ENCODE measurements at regions not wholly inside any gene's neighbourhood (a gene's known extent, or its start where the extent isn't known, plus 50 kb on each side); places are given as distances from the start of the nearest gene placed in this dataset.
"Not testable (repeated sequence)": the region's sequence is repeated elsewhere in the genome, so short reads cannot be mapped to it uniquely, and the experiment has no call there.

DNA sequence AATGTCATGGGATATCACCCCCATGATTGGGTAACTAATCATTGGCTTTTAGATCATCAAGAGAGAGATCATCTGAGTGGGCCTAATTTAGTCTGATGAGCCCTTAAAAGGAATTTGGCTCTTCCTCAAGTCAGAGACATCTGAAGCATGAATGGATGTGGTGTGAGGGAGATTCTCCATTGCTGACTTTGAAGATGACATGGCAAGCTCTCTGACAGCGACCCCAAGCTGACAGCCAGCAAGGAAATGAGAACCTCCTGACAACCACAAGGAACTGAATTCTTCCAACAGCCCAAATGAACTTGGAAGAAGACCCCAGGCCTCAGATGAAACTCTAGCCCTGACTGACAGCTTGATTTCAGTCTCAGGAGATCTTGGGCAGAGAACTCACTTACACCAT lies 108.4 kb upstream of the SPATA12 start:
- Histone ChIP-seq H3K9me3 (ENCODE audit: low read length) (no peaks in the 10 kb centered on the region), H3K27ac (ENCODE audit: low read length) (no peak overlapping the region), H3K27me3 (ENCODE audit: low read length) (no peaks in the 10 kb centered on the region), H3K9me2 (replicated peaks; ENCODE audit: insufficient read depth, low read length) (no peaks in the 10 kb centered on the region), H3K79me2 (ENCODE audit: low read length) (no peaks in the 10 kb centered on the region), H3K4me1 (ENCODE audit: low read length) (peaks cover 7% of the 10 kb centered on the region), H3K4me2 (ENCODE audit: low read depth, low read length, poor library complexity, severe bottlenecking) (no peak overlapping the region), H2AFZ (ENCODE audit: low read length) (no peak overlapping the region), H3K36me3 (ENCODE audit: insufficient read depth, low read length) (no peaks in the 10 kb centered on the region), H3K9ac (ENCODE audit: low read length) (no peak overlapping the region), H3K4me3 (ENCODE audit: low read length) (no peak overlapping the region), H4K20me1 (ENCODE audit: insufficient read depth, low read depth, low read length) (no peaks in the 10 kb centered on the region)
- no peak for DNase-seq

DNA sequence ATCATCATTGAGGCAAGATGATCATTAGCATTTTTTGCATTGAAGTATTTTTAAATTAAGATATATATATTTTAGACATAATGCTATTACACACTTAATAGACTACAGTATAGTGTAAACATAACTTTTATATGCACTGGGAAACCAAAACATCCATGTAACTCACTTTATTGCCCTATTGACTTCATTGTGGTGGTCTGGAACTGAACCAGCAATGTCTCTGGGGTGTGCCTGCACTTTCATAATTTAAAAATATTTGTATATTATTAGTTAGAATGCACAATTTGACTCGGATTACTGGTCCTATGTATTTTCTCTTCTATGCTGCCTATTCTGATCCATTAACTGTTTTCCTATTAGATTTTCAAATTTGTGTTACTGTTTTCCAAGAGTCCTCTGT lies 109.1 kb upstream of the SPATA12 start:
- Histone ChIP-seq H3K36me3 (ENCODE audit: insufficient read depth, low read length) (no peaks in the 10 kb centered on the region), H3K4me3 (ENCODE audit: low read length) (no peak overlapping the region), H4K20me1 (ENCODE audit: insufficient read depth, low read depth, low read length) (no peaks in the 10 kb centered on the region), H2AFZ (ENCODE audit: low read length) (no peak overlapping the region), H3K4me1 (ENCODE audit: low read length) (peaks cover 7% of the 10 kb centered on the region), H3K9ac (ENCODE audit: low read length) (no peak overlapping the region), H3K27me3 (ENCODE audit: low read length) (no peaks in the 10 kb centered on the region), H3K9me2 (replicated peaks; ENCODE audit: insufficient read depth, low read length) (no peaks in the 10 kb centered on the region), H3K4me2 (ENCODE audit: low read depth, low read length, poor library complexity, severe bottlenecking) (no peak overlapping the region), H3K9me3 (ENCODE audit: low read length) (no peaks in the 10 kb centered on the region), H3K27ac (ENCODE audit: low read length) (no peak overlapping the region), H3K79me2 (ENCODE audit: low read length) (no peaks in the 10 kb centered on the region)
- no peak for DNase-seq

DNA sequence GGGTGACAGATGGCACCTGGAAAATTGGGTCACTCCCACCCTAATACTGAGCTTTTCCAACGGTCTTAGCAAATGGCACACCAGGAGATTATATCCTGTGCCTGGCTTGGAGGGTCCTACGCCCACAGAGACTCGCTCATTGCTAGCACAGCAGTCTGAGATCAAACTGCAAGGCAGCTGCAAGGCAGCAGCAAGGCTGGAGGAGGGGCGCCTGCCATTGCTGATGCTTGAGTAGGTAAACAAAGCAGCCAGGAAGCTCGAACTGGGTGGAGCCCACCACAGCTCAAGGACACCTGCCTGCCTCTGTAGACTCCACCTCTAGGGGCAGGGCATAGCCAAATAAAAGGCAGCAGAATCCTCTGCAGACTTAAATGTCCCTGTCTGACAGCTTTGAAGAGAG lies 115.1 kb upstream of the SPATA12 start:
- not testable (repeated sequence) for H3K4me2 ChIP-seq (ENCODE audit: low read depth, low read length, poor library complexity, severe bottlenecking); DNase-seq; H3K36me3 ChIP-seq (ENCODE audit: insufficient read depth, low read length)

DNA sequence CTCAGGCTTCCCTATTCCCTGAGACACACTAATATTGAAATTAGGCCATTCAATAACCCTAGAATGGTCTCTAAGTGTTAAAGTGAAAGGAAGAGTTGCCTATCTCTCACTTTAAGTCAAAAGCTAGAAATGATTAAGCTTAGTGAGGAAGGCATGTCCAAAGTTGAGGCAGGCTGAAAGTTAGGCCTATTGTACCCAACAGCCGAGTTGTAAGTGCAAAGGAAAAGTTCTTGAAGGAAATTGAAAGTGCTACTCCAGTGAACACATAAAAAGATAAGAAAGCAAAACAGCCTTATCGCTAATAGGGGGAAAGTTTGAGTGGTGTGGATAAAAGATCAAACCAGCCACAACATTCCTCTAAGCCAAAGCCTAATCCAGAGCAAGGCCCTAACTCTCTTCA lies 117.9 kb upstream of the SPATA12 start:
- Histone ChIP-seq H3K4me3 (ENCODE audit: low read length) (no peak overlapping the region), H3K9me2 (replicated peaks; ENCODE audit: insufficient read depth, low read length) (no peaks in the 10 kb centered on the region), H3K27me3 (ENCODE audit: low read length) (no peaks in the 10 kb centered on the region), H3K27ac (ENCODE audit: low read length) (no peak overlapping the region), H3K79me2 (ENCODE audit: low read length) (no peaks in the 10 kb centered on the region), H3K9me3 (ENCODE audit: low read length) (no peaks in the 10 kb centered on the region), H3K4me1 (ENCODE audit: low read length) (peaks cover 29% of the 10 kb centered on the region), H4K20me1 (ENCODE audit: insufficient read depth, low read depth, low read length) (no peaks in the 10 kb centered on the region), H3K36me3 (ENCODE audit: insufficient read depth, low read length) (no peaks in the 10 kb centered on the region), H3K9ac (ENCODE audit: low read length) (no peak overlapping the region), H2AFZ (ENCODE audit: low read length) (no peak overlapping the region), H3K4me2 (ENCODE audit: low read depth, low read length, poor library complexity, severe bottlenecking) (no peak overlapping the region)
- no peak for DNase-seq

More for the DNA sequence above, 115.1 kb upstream of the SPATA12 start:
- H4K20me1 ChIP-seq (ENCODE audit: insufficient read depth, low read depth, low read length); H3K4me3 ChIP-seq (ENCODE audit: low read length); H3K27me3 ChIP-seq (ENCODE audit: low read length); H3K9me3 ChIP-seq (ENCODE audit: low read length); H3K27ac ChIP-seq (ENCODE audit: low read length); H3K9ac ChIP-seq (ENCODE audit: low read length); H2AFZ ChIP-seq (ENCODE audit: low read length); H3K9me2 ChIP-seq (replicated peaks; ENCODE audit: insufficient read depth, low read length); H3K79me2 ChIP-seq (ENCODE audit: low read length): not testable (repeated sequence)
- H3K4me1 ChIP-seq (ENCODE audit: low read length) = peaks cover 14% of the 10 kb centered on the region

DNA sequence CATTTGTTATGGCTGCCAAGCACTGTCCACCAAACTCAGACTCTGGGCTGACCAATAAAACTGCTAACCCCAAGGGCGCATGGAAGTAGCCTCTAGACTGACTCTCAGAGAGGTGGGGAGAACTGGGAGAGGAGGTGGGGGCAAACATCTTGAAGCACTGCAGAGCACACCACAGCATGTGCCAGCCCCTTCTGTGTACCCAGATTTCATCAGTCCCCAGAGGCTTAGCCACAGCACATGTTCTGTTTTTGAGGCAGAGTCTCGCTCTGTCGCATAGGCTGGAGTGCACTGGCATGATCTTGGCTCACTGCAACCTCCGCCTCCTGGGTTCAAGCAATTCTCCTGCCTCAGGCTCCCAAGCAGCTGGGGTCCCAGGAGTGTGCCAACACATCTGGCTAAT lies 119.5 kb upstream of the SPATA12 start:
- Histone ChIP-seq H3K27me3 (ENCODE audit: low read length) (no peaks in the 10 kb centered on the region), H2AFZ (ENCODE audit: low read length) (no peak overlapping the region), H3K9me3 (ENCODE audit: low read length) (no peaks in the 10 kb centered on the region), H4K20me1 (ENCODE audit: insufficient read depth, low read depth, low read length) (no peaks in the 10 kb centered on the region), H3K79me2 (ENCODE audit: low read length) (no peaks in the 10 kb centered on the region), H3K36me3 (ENCODE audit: insufficient read depth, low read length) (no peaks in the 10 kb centered on the region), H3K4me3 (ENCODE audit: low read length) (no peak overlapping the region), H3K9me2 (replicated peaks; ENCODE audit: insufficient read depth, low read length) (no peaks in the 10 kb centered on the region), H3K4me2 (ENCODE audit: low read depth, low read length, poor library complexity, severe bottlenecking) (no peak overlapping the region), H3K27ac (ENCODE audit: low read length) (no peak overlapping the region), H3K9ac (ENCODE audit: low read length) (no peak overlapping the region), H3K4me1 (ENCODE audit: low read length) (peaks cover 30% of the 10 kb centered on the region)
- DNase-seq = no peak

DNA sequence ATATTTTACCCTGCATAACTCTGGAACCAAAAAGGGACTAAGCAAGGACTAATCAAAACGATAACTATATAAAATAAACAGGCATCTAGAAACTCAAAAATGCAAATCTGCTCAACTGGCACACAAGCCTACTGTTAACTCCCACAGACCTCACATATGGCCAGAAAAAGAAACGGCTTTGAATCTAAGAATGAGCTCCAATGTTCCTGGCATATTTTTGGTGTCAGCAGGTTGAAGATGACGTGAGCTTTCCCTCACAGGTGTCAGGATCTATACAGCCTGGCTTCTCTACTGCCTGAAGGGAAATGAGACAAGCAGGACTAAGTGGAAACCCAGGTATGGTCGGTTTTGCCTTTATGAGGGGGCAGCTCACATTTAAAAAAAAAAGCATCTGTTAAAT lies 120.1 kb upstream of the SPATA12 start:
- H3K4me1 ChIP-seq (ENCODE audit: low read length) = peaks cover 30% of the 10 kb centered on the region
- no peak for DNase-seq

DNA sequence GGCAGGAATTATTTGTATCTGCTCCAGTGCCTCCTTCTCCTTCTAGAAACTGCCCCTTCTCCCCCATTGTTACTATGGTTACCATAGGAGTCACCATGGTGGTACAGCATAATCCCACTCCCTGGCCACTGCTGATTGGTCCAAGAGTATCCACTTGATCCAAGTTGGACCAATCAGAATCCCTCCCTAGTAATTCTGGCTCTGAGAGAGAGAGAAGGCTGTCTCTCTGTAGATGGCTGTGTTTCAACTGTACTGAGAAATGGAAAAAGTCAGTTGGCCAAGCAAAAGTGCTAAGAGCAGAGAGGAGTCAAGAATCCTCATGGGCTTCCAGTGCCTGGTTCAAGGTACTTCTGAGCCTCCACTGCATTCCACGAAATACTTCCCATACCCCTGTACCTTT lies 120.6 kb upstream of the SPATA12 start:
- Histone ChIP-seq H3K4me3 (ENCODE audit: low read length) (no peak overlapping the region), H3K36me3 (ENCODE audit: insufficient read depth, low read length) (no peaks in the 10 kb centered on the region), H3K27me3 (ENCODE audit: low read length) (no peaks in the 10 kb centered on the region), H3K27ac (ENCODE audit: low read length) (no peak overlapping the region), H4K20me1 (ENCODE audit: insufficient read depth, low read depth, low read length) (no peaks in the 10 kb centered on the region), H3K9ac (ENCODE audit: low read length) (no peak overlapping the region), H3K9me3 (ENCODE audit: low read length) (no peaks in the 10 kb centered on the region), H3K9me2 (replicated peaks; ENCODE audit: insufficient read depth, low read length) (no peaks in the 10 kb centered on the region), H3K79me2 (ENCODE audit: low read length) (no peaks in the 10 kb centered on the region), H2AFZ (ENCODE audit: low read length) (no peak overlapping the region), H3K4me1 (ENCODE audit: low read length) (peaks cover 30% of the 10 kb centered on the region), H3K4me2 (ENCODE audit: low read depth, low read length, poor library complexity, severe bottlenecking) (no peak overlapping the region)
- no peak for DNase-seq

More for the DNA sequence above, 120.1 kb upstream of the SPATA12 start:
- no peak overlapping the region for H3K4me2 ChIP-seq (ENCODE audit: low read depth, low read length, poor library complexity, severe bottlenecking)
- H3K27me3 ChIP-seq (ENCODE audit: low read length) = no peaks in the 10 kb centered on the region
- no peak overlapping the region for H2AFZ ChIP-seq (ENCODE audit: low read length)
- no peak overlapping the region for H3K27ac ChIP-seq (ENCODE audit: low read length)
- H4K20me1 ChIP-seq (ENCODE audit: insufficient read depth, low read depth, low read length) = no peaks in the 10 kb centered on the region
- no peak overlapping the region for H3K4me3 ChIP-seq (ENCODE audit: low read length)
- H3K79me2 ChIP-seq (ENCODE audit: low read length) = no peaks in the 10 kb centered on the region
- no peaks in the 10 kb centered on the region for H3K36me3 ChIP-seq (ENCODE audit: insufficient read depth, low read length)
- no peak overlapping the region for H3K9ac ChIP-seq (ENCODE audit: low read length)
- H3K9me3 ChIP-seq (ENCODE audit: low read length) = no peaks in the 10 kb centered on the region
- no peaks in the 10 kb centered on the region for H3K9me2 ChIP-seq (replicated peaks; ENCODE audit: insufficient read depth, low read length)

DNA sequence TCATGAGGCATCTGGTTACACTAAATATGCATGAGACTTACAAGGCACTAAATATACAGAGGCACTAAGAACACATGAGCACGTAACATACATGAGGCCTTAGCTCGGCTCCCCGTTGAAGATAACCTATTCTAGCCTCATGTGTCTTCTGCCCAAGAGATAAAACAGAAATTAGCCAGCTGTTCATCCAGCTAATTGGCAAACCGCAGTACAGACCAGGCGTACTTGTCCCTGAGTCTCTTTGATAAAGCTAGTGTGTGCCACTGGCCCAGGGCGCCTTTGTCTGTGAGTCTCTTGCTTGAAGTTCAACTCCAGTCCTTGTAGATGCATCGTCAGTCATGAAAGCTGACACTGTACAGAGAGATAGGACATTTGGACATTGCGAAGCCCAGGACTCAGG lies 121.9 kb upstream of the SPATA12 start:
- Histone ChIP-seq H3K36me3 (ENCODE audit: insufficient read depth, low read length) (no peaks in the 10 kb centered on the region), H3K9me3 (ENCODE audit: low read length) (no peaks in the 10 kb centered on the region; the same call in 1 of the 2 replicates), H3K4me1 (ENCODE audit: low read length) (peaks cover 30% of the 10 kb centered on the region), H3K4me3 (ENCODE audit: low read length) (no peak overlapping the region), H3K9ac (ENCODE audit: low read length) (no peak overlapping the region), H4K20me1 (ENCODE audit: insufficient read depth, low read depth, low read length) (no peaks in the 10 kb centered on the region), H3K9me2 (replicated peaks; ENCODE audit: insufficient read depth, low read length) (no peaks in the 10 kb centered on the region), H2AFZ (ENCODE audit: low read length) (no peak overlapping the region), H3K27ac (ENCODE audit: low read length) (no peak overlapping the region), H3K4me2 (ENCODE audit: low read depth, low read length, poor library complexity, severe bottlenecking) (no peak overlapping the region), H3K27me3 (ENCODE audit: low read length) (no peaks in the 10 kb centered on the region), H3K79me2 (ENCODE audit: low read length) (no peaks in the 10 kb centered on the region)
- no peak for DNase-seq

DNA sequence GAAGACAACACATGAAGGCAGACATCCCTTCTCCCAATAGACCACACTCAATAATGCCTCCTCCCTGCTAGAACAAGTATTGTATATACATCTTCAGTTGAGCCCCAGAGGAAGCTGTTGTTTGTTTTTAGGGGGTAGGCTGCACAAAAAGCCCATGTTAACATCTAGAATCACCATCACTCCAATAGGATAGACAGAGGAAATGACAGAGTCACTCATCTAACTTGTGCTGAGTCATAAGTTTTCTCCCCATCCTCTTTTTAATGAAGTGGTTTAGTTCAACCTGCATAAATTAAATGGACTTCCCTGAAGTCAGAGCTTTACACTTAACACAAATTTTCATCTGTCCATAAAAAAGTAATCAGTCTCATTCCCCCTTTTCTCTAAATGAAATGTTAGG lies 122.9 kb upstream of the SPATA12 start:
- no peaks in the 10 kb centered on the region for H4K20me1 ChIP-seq (ENCODE audit: insufficient read depth, low read depth, low read length)
- no peaks in the 10 kb centered on the region for H3K27me3 ChIP-seq (ENCODE audit: low read length)
- H2AFZ ChIP-seq (ENCODE audit: low read length) = no peak overlapping the region
- DNase-seq = no peak
- no peak overlapping the region for H3K9ac ChIP-seq (ENCODE audit: low read length)
- no peaks in the 10 kb centered on the region for H3K9me2 ChIP-seq (replicated peaks; ENCODE audit: insufficient read depth, low read length)
- no peak overlapping the region for H3K4me3 ChIP-seq (ENCODE audit: low read length)
- no peak overlapping the region for H3K27ac ChIP-seq (ENCODE audit: low read length)
- H3K36me3 ChIP-seq (ENCODE audit: insufficient read depth, low read length) = no peaks in the 10 kb centered on the region
- no peak overlapping the region for H3K4me2 ChIP-seq (ENCODE audit: low read depth, low read length, poor library complexity, severe bottlenecking)
- peaks cover 28% of the 10 kb centered on the region for H3K4me1 ChIP-seq (ENCODE audit: low read length)
- H3K9me3 ChIP-seq (ENCODE audit: low read length) = no peaks in the 10 kb centered on the region; the same call in 1 of the 2 replicates
- H3K79me2 ChIP-seq (ENCODE audit: low read length) = no peaks in the 10 kb centered on the region
